AML-193 (cell line): ENCODE measurements at regions not wholly inside any gene's neighbourhood (a gene's known extent, or its start where the extent isn't known, plus 50 kb on each side); places are given as distances from the start of the nearest gene placed in this dataset.

Experiments used
- DNase-seq, 2 experiments: peaks; one replicate each; lab custom pipeline; 2025; lab: John Stamatoyannopoulos, UW

GRCh38 chr2:6524691-6525474, 340.8 kb downstream of the CMPK2 start:
- no peak for DNase-seq

GRCh38 chr2:6525475-6525964, 340.2 kb downstream of the CMPK2 start:
- no peak for DNase-seq

GRCh38 chr2:6526093-6526824, 339.4 kb downstream of the CMPK2 start:
- DNase-seq: no peak

- DNase-seq: no peak
These were observed 334.4 kb downstream of the CMPK2 start for GRCh38 chr2:6531304-6531703.

- DNase-seq: no peak
These were observed 330.1 kb downstream of the CMPK2 start for GRCh38 chr2:6535572-6535971.

GRCh38 chr2:6538607-6539006, 327.1 kb downstream of the CMPK2 start:
- no peak for DNase-seq

GRCh38 chr2:6545336-6545735, 320.4 kb downstream of the CMPK2 start:
- DNase-seq: no peak

- DNase-seq: no peak
These were observed 319.9 kb downstream of the CMPK2 start for GRCh38 chr2:6545795-6546194.

GRCh38 chr2:6554466-6554865, 311.2 kb downstream of the CMPK2 start:
- DNase-seq: no peak

- no peak for DNase-seq
These were observed 309.0 kb downstream of the CMPK2 start for GRCh38 chr2:6556755-6557154.

- DNase-seq: no peak
These were observed 308.0 kb downstream of the CMPK2 start for GRCh38 chr2:6557737-6558136.

- DNase-seq: no peak
These were observed 302.9 kb downstream of the CMPK2 start for GRCh38 chr2:6562771-6563170.

- DNase-seq: no peak
These were observed 301.4 kb downstream of the CMPK2 start for GRCh38 chr2:6564326-6564725.

- DNase-seq: no peak
These were observed 291.6 kb downstream of the CMPK2 start for GRCh38 chr2:6574121-6574520.

- DNase-seq: no peak
These were observed 289.4 kb downstream of the CMPK2 start for GRCh38 chr2:6576302-6576701.

GRCh38 chr2:6577960-6578359, 287.7 kb downstream of the CMPK2 start:
- DNase-seq: no peak

GRCh38 chr2:6578416-6578815, 287.3 kb downstream of the CMPK2 start:
- DNase-seq: no peak

- no peak for DNase-seq
These were observed 286.4 kb downstream of the CMPK2 start for GRCh38 chr2:6579281-6579680.

GRCh38 chr2:6580982-6581381, 284.7 kb downstream of the CMPK2 start:
- no peak for DNase-seq

GRCh38 chr2:6589150-6589549, 276.6 kb downstream of the CMPK2 start:
- DNase-seq: no peak

- DNase-seq: no peak
These were observed 275.3 kb downstream of the CMPK2 start for GRCh38 chr2:6590442-6590841.

- DNase-seq: no peak
These were observed 263.2 kb downstream of the CMPK2 start for GRCh38 chr2:6602471-6602870.

GRCh38 chr2:6605836-6606505, 259.7 kb downstream of the CMPK2 start:
- no peak for DNase-seq
